Osteocyte (in vitro differentiated cells): ENCODE measurements at regions not wholly inside any gene's neighbourhood (a gene's known extent, or its start where the extent isn't known, plus 50 kb on each side); places are given as distances from the start of the nearest gene placed in this dataset.

Experiments used
- DNase-seq: peaks from one replicate; pipeline ENCODE4 v3.0.0; 2021; ENCODE audit warnings: mixed read lengths; ENCODE audit not compliant: unreplicated experiment; ENCODE audit errors: extremely low spot score
- H3K27ac Mint-ChIP-seq: one replicate; pipeline ENCODE4 v1.8.0; 2021; ENCODE audit warnings: mild to moderate bottlenecking, mixed read lengths; ENCODE audit not compliant: unreplicated experiment
- H3K27me3 Mint-ChIP-seq: one replicate; pipeline ENCODE4 v1.8.0; 2021; ENCODE audit warnings: mixed read lengths; ENCODE audit not compliant: unreplicated experiment
- H3K36me3 Mint-ChIP-seq: one replicate; pipeline ENCODE4 v1.8.0; 2021; ENCODE audit warnings: mixed read lengths; ENCODE audit not compliant: unreplicated experiment
- H3K4me1 Mint-ChIP-seq: one replicate; pipeline ENCODE4 v1.8.0; 2021; ENCODE audit warnings: mixed read lengths; ENCODE audit not compliant: unreplicated experiment
- H3K4me3 Mint-ChIP-seq: one replicate; pipeline ENCODE4 v1.8.0; 2021; ENCODE audit warnings: mild to moderate bottlenecking, moderate library complexity, mixed read lengths; ENCODE audit not compliant: unreplicated experiment
- H3K9me3 Mint-ChIP-seq: one replicate; pipeline ENCODE4 v1.8.0; 2021; ENCODE audit warnings: mixed read lengths; ENCODE audit not compliant: unreplicated experiment
- TF ChIP-seq, protein P1 (sequence below): fragments of 200-600 bp; sonication (generic); IDR thresholded peaks from 2 replicates; pipeline ENCODE4 v1.5.0; 2021; ENCODE audit warnings: antibody characterized with exemption, mild to moderate bottlenecking, moderate library complexity

DNA sequence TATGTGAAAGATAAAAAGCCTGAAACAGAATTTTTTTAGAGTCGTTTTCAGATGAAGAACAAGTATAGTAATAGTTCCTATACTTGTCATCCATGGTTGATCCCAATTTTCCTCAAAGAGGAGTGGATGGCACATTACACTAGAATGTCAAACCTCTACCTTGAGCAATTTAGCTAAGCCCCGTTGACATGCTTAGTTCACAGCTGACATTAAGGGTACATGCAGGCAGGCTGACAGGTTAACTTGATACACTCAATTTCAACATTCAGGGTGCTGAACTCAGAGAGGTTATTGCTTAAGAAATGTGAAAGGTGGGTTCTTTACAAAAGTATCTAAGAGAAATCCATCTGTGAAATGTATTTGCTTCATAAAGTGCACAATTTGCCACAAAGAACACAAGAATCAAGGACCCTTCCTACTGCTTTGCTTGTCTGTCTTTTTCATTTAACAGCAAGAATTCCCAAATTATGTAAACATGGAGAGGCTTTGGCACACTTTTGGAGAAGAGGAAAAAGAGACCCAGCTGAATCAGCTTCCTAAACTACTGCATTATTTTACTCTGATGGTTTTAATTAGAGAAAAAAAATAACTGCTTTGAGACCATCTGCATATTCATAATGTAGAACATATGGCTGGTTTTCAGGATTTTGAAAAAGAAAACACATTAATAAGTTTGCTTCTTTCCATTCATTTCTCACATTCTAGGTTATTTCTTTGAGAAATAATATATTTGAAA lies 122.5 kb upstream of the DDIT4L start:
- Mint-ChIP-seq H3K4me1 (peaks cover 13% of the 10 kb centered on the region), H3K27me3 (no peaks in the 10 kb centered on the region), H3K4me3 (no peak overlapping the region), H3K27ac (no peak overlapping the region), H3K9me3 (no peaks in the 10 kb centered on the region), H3K36me3 (no peaks in the 10 kb centered on the region)
- DNase-seq: no peak
- TF ChIP-seq, protein P1, sequence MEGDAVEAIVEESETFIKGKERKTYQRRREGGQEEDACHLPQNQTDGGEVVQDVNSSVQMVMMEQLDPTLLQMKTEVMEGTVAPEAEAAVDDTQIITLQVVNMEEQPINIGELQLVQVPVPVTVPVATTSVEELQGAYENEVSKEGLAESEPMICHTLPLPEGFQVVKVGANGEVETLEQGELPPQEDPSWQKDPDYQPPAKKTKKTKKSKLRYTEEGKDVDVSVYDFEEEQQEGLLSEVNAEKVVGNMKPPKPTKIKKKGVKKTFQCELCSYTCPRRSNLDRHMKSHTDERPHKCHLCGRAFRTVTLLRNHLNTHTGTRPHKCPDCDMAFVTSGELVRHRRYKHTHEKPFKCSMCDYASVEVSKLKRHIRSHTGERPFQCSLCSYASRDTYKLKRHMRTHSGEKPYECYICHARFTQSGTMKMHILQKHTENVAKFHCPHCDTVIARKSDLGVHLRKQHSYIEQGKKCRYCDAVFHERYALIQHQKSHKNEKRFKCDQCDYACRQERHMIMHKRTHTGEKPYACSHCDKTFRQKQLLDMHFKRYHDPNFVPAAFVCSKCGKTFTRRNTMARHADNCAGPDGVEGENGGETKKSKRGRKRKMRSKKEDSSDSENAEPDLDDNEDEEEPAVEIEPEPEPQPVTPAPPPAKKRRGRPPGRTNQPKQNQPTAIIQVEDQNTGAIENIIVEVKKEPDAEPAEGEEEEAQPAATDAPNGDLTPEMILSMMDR: no peak

- no peak for DNase-seq
- TF ChIP-seq, protein P1: no peak
- Mint-ChIP-seq H3K27ac (no peak overlapping the region), H3K9me3 (no peaks in the 10 kb centered on the region), H3K36me3 (no peaks in the 10 kb centered on the region), H3K27me3 (no peaks in the 10 kb centered on the region), H3K4me1 (peaks cover 6% of the 10 kb centered on the region), H3K4me3 (no peak overlapping the region)
Observed at GRCh38 chr4:100311181-100311580, 120.9 kb upstream of the DDIT4L start.

DNA sequence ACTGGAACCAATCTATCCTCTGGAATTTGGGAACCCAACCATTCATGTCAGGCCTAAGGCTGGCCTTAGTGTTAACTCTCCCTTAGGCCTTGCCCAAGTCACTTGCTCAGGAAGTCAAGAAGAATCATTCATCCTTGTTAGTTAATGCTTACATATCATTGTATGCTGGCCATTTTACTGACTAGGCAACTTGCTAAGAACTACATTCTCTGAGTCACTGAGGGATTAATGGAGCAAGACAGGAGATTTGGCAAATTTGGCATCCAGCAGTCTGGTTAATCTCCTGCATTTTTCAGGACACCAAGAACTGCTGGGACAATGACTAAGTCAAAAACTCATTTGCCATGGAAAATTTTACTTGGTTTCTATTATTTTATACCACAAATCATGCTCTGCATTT lies 115.8 kb upstream of the DDIT4L start:
- H3K27me3 Mint-ChIP-seq: no peaks in the 10 kb centered on the region
- no peaks in the 10 kb centered on the region for H3K9me3 Mint-ChIP-seq
- H3K4me3 Mint-ChIP-seq: no peak overlapping the region
- H3K4me1 Mint-ChIP-seq: peaks cover 5% of the 10 kb centered on the region
- no peaks in the 10 kb centered on the region for H3K36me3 Mint-ChIP-seq
- TF ChIP-seq, protein P1: no peak
- no peak overlapping the region for H3K27ac Mint-ChIP-seq
- no peak for DNase-seq

GRCh38 chr4:100302061-100303026 lies 112.1 kb upstream of the DDIT4L start:
- Mint-ChIP-seq H3K4me3 (no peak overlapping the region), H3K27ac (no peak overlapping the region), H3K36me3 (no peaks in the 10 kb centered on the region), H3K4me1 (peaks cover 29% of the 10 kb centered on the region), H3K27me3 (no peaks in the 10 kb centered on the region), H3K9me3 (peaks cover 4% of the 10 kb centered on the region)
- DNase-seq: no peak
- TF ChIP-seq, protein P1: no peak
